OCI-M1 (cell line): ENCODE measurements at regions not wholly inside any gene's neighbourhood (a gene's known extent, or its start where the extent isn't known, plus 50 kb on each side); places are given as distances from the start of the nearest gene placed in this dataset.
"Not testable (repeated sequence)": the region's sequence is repeated elsewhere in the genome, so short reads cannot be mapped to it uniquely, and the experiment has no call there.

Source experiments
- DNase-seq: peaks from one replicate; lab custom pipeline; 2025; lab: John Stamatoyannopoulos, UW

DNA sequence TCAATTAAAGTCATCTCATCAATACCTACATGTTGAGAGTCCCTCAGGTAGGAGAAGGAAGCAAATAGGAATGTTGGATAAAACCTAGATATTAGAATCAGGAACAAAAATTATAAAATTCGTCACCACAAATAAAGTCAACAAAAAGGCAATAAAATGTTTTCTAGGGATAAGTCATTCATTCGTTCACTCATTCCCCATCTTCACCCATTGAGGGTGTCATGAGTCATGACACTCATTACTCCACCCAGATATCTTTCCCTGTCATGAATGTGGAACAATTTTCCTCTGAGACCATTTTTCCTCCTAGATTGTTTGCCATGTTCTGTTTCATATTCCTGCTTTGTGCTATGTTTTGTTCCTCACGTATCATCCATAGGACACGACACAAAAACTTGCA, 50.9 kb upstream of the OLIG3 start:
- no peak for DNase-seq

GRCh38 chr6:137547186-137547585, 53.0 kb upstream of the OLIG3 start:
- no peak for DNase-seq

GRCh38 chr6:137547601-137548000, 53.4 kb upstream of the OLIG3 start:
- no peak for DNase-seq

GRCh38 chr6:137549106-137549505, 54.9 kb upstream of the OLIG3 start:
- DNase-seq: no peak

- no peak for DNase-seq
These were observed 56.3 kb upstream of the OLIG3 start for GRCh38 chr6:137550535-137550934.

GRCh38 chr6:137552146-137552545, 58.0 kb upstream of the OLIG3 start:
- no peak for DNase-seq

- no peak for DNase-seq
These were observed 58.6 kb upstream of the OLIG3 start for GRCh38 chr6:137552809-137553208.

DNA sequence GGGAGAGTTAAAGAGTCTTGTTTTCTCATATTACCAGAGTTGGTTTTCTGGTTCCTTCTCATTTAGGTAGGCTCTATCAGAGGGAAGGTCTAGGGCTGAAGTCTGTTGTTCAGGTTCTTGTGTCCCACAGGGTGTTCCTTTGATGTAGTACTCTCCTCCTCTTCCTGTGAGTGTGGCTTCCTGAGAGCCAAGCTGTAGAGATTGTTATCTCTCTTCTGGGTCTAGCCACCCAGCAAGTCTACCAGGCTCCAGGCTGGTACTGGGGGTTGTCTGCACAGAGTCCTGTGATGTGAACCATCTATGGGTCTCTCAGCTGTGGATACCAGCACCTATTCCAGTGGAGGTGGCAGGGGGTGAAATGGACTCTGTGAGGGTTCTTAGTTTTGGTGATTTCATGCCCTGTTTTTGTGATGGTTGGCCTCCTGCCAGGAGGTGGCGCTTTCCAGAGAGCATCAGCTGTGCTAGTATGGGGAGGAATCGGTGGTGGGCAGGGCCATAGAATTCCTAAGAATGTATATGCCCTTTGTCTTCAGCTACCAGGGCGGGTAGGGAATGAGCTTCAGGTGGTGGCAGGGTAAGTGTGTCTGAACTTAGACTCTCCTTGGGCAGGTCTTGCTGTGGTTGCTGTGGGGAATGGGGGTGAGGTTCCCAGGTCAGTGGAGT, 65.5 kb upstream of the OLIG3 start:
- not testable (repeated sequence) for DNase-seq

GRCh38 chr6:137560184-137560563, 66.0 kb upstream of the OLIG3 start:
- no peak for DNase-seq

DNA sequence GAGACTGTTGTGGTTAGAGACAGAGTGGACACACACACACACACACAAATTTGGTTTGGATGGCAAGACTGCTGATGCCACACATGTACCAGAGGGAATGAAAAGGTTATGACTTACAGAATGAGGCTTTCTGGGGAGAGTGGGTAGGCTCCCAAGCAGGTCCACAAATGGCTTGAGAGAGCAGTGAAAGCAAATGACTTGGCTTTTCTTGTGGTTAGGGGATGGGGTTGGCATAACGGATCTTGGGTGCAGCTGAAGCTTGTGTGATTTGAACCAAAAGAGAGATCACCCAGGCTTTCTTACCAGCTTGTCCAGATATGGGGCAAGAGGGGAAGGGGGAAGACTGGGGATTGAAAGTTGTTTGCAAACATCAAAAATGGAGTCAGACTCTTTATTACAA, 73.9 kb upstream of the OLIG3 start:
- DNase-seq: no peak

- DNase-seq: no peak
These were observed 76.2 kb upstream of the OLIG3 start for GRCh38 chr6:137570393-137570792.

DNA sequence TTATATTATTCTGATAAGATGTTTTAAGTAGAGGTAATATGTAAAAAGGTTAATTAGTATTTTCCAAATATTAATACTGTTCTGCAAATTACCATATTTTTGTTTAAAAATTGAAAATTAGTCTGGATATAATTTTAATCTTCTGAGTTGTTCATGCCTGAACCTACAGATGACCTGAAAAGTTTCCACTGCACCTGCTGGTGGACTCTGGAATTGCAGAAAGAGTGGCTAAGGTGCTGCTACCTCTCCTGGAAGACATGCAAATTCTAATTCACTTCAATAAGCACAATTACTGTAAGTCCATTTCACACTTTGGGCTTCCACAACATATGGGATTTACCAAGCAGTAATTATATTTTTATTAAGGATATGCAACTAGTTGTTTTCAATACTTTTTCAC, 77.7 kb upstream of the OLIG3 start:
- DNase-seq: peak; percentile 67

DNA sequence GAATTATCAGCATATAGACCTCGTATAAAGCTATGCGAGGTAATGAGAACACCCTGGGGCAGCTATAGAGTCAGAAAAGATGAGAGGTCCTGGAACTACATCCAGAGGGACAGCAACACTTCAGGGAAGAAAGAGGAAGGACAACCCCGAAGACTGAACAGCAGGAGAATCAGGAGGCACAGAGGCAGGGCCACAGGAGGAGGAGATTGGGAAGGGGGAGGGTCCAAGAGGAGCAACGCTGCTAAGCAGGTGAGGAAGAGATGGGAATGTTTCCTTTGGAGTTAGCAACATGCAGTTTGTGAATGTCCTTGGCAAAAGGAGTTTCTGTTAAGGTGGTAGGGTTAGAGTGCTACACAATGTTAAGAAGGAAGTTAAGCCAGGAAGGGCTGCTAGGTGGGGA, 79.5 kb upstream of the OLIG3 start:
- no peak for DNase-seq

- no peak for DNase-seq
These were observed 85.4 kb upstream of the OLIG3 start for GRCh38 chr6:137579612-137580011.

- DNase-seq: peak; percentile 40
These were observed 87.0 kb upstream of the OLIG3 start for GRCh38 chr6:137581019-137581707.

DNA sequence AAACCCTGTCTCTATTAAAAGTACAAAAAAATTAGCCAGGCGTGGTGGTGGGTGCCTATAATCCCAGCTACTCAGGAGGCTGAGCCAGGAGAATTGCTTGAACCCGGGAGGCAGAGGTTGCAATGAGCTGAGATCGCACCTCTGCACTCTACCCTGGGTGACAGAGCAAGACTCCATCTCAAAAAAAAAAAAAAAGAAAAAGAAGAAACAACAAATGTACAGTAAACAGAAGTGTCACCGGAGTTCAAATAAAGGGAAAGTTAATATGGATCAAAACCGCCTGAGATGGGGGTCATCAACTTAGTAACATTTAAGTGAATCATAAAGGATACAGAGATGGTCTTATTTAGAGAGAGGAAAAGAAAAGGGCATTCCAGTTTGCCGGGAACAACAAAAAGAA, 89.3 kb upstream of the OLIG3 start:
- not testable (repeated sequence) for DNase-seq

DNA sequence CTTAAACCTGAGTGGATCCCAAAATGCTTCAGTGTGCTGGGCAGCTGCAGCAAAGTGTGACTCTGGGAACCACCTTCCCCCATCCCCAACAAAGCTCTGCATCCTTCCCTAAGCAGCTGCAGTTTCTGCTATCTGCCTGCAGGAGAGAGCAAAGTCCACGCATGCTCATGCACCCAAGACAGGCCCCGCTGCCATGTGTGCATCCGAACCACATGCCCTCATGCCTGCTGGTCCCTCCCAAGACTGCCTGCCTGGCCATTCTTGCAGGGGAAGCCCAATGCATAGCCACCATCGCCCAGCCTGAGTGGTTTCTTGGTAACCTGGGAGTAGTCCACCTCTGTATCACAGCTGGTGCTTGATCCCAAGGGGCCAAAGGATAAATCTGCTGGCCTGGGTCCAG, 94.3 kb upstream of the OLIG3 start:
- DNase-seq: no peak

- DNase-seq: peak; percentile 94
These were observed 95.1 kb upstream of the OLIG3 start for GRCh38 chr6:137589067-137589848.

- DNase-seq: no peak
These were observed 96.5 kb upstream of the OLIG3 start for GRCh38 chr6:137590684-137591083.

GRCh38 chr6:137601471-137601870, 107.3 kb upstream of the OLIG3 start:
- DNase-seq: no peak

DNA sequence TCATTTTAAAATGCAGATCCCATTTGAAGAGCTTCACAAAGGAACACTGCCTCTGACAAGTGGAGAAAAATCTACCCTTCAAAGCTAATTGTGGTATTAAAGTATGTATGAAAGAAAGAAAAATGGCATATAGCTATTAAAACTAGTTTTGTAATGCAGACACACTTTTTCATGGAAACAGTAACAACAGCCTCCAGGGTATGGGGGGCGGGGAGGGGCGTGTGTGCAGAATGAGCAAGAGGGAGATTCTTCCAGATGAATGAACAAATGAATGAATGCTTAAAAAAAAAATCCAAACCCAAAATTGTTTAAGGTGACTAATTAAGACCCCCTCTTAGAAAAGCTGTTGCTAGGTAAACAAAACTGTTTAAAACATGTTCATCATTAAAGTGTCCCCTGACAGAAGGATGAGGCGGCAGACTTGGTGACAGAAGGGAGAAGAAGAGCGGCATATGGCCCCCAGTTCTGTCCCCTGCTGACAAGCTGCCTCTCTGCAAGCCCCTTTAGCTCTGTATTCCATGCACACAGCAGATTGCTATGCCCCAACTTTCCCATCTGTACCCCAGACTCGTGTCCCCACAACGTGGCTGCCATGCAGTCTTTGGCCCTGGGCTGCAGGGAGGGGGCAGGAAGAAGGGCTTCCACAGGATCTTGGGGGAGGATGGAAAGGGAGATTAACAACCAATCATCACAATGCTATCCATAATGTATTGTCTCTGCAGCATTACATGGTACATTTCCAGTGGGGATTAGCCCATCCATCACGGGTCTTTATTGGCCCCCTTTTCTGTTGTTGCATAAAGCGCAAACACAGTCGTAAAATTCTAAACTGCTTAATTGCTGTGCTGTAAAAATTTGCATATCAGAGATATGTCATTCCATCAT, 108.4 kb upstream of the OLIG3 start:
- no peak for DNase-seq

GRCh38 chr6:137610702-137611101, 116.5 kb upstream of the OLIG3 start:
- no peak for DNase-seq
